ENCODE measurements at regions not wholly inside any gene's neighbourhood (a gene's known extent, or its start where the extent isn't known, plus 50 kb on each side); places are given as distances from the start of the nearest gene placed in this dataset.
A peak's percentile ranks its signal among the peaks of the same experiment; 100 is the strongest.

DNA sequence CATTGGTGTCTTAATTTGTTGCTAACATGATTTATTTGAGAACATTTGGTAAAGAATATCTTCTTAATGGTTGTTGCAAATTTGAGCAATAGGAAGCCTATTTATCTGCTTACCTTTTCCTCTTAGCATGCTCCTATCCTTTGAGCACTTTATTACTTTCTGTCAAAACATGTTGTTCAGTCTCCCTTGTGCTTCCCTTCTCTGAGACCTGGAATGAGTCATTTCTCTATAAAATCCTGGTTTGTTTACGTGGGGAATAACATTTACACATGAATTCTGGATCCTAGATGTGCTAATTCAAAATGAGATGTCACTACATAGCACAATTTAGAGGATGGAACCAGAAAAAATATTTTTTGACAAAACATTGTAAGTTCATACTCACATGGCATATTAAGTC, 844.0 kb upstream of the LRFN5 start:
- intact Hi-C loops (cut with DNase I) = no loop called here
- H3K4me3 ChIP-seq = no peak overlapping the region
- H3K36me3 ChIP-seq = no peaks in the 10 kb centered on the region
- WGBS, 4 donors = 44 to 65% (median 60%) methylated on average over 1 of the region's 1 CpG
- no peak overlapping the region for H3K27ac ChIP-seq
- DNase-seq (no peak), ATAC-seq (no peak)
- TF ChIP-seq POLR2A (IDR thresholded peaks at IDR 0.05) = no peak
- TF ChIP-seq, protein P1, sequence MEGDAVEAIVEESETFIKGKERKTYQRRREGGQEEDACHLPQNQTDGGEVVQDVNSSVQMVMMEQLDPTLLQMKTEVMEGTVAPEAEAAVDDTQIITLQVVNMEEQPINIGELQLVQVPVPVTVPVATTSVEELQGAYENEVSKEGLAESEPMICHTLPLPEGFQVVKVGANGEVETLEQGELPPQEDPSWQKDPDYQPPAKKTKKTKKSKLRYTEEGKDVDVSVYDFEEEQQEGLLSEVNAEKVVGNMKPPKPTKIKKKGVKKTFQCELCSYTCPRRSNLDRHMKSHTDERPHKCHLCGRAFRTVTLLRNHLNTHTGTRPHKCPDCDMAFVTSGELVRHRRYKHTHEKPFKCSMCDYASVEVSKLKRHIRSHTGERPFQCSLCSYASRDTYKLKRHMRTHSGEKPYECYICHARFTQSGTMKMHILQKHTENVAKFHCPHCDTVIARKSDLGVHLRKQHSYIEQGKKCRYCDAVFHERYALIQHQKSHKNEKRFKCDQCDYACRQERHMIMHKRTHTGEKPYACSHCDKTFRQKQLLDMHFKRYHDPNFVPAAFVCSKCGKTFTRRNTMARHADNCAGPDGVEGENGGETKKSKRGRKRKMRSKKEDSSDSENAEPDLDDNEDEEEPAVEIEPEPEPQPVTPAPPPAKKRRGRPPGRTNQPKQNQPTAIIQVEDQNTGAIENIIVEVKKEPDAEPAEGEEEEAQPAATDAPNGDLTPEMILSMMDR (IDR thresholded peaks at IDR 0.05) = no peak
- no peaks in the 10 kb centered on the region for H3K27me3 ChIP-seq
- no peaks in the 10 kb centered on the region for H3K4me1 ChIP-seq
- no peaks in the 10 kb centered on the region for H3K9me3 ChIP-seq

DNA sequence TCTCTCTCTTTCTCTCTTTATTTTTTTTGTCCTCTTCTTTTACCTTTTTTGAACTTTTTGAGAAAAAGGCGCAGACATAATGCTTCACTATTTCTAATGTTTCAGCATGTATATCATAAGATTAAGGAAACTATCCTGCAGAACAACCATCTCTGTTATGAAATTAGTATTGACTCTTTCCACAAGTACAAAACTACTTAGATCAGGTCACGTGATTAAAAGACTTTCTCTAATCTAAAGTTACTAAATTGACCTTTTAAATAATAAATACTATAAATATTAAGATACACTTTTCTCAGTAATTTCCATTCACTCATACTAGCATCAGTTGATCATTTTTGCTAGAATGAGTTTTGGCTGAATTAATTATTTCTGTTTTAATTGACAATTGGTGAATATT, 844.5 kb upstream of the LRFN5 start:
- ATAC-seq (no peak), DNase-seq (no peak)
- Histone ChIP-seq H3K36me3 (no peaks in the 10 kb centered on the region), H3K27me3 (no peaks in the 10 kb centered on the region), H3K27ac (no peak overlapping the region), H3K4me3 (no peak overlapping the region), H3K4me1 (no peaks in the 10 kb centered on the region), H3K9me3 (peaks cover 0 to 3% (median 0%) of the 10 kb centered on the region in 12 donors)
- TF ChIP-seq POLR2A (IDR thresholded peaks at IDR 0.05) = no peak
- TF ChIP-seq, protein P1 (IDR thresholded peaks at IDR 0.05) = no peak
- WGBS, 4 donors = 75 to 81% (median 78%) methylated on average over 2 of the region's 2 CpGs
- intact Hi-C loops (cut with DNase I) = no loop called here

DNA sequence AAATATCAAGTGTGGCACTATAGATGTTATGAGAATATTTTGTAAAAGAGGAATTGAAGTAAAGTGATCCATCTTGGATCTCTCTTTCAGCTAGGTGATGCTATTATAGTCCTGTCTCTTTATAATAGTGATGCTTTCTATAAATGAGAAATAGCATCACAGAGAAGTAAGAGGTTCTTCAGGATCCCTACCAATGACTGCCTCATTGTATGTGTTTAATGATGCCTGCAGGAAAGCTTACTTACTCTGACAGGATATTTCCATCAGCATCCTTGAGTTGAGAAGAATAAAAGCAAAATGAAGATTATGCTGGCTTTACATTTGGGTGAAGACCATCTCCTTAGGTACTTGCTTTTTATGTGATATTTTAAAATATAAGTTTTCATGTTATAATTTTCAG, 846.0 kb upstream of the LRFN5 start:
- Histone ChIP-seq H3K9me3 (peaks cover 0 to 16% (median 0%) of the 10 kb centered on the region in 12 donors), H3K4me3 (no peak overlapping the region), H3K4me1 (no peaks in the 10 kb centered on the region), H3K27ac (no peak overlapping the region), H3K36me3 (no peaks in the 10 kb centered on the region), H3K27me3 (no peaks in the 10 kb centered on the region)
- ATAC-seq (no peak), DNase-seq (no peak)
- TF ChIP-seq, protein P1 (IDR thresholded peaks at IDR 0.05) = no peak
- no peak for TF ChIP-seq POLR2A (IDR thresholded peaks at IDR 0.05)
- intact Hi-C loops (cut with DNase I) = no loop called here

DNA sequence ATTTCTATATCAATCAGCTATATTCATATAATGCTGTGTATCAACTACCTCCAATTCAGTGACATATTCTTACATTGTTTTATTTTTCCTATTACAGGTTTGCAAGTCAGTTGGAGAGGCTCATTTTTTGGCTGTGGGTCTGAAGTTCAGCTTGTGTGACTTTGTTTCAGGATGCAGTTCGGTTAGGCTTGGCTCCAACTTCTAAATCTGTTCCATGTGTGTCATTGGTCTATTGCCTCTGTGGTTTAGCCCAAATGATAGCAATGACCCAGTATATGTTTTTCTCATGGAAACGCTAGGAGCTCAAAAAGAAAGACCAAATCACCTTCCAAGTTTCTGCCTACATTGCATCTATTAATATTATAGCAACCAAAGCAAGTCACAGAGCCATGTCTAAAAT, 848.6 kb upstream of the LRFN5 start:
- WGBS, 4 donors = 61 to 70% (median 64%) methylated on average over 2 of the region's 2 CpGs
- Histone ChIP-seq H3K27ac (no peak overlapping the region), H3K36me3 (no peaks in the 10 kb centered on the region), H3K9me3 (peaks cover 0 to 22% (median 11%) of the 10 kb centered on the region in 12 donors), H3K4me1 (no peaks in the 10 kb centered on the region), H3K27me3 (no peaks in the 10 kb centered on the region), H3K4me3 (no peak overlapping the region)
- DNase-seq = peak in 1 of 5 donors; percentile 5
- TF ChIP-seq, protein P1 (IDR thresholded peaks at IDR 0.05) = no peak
- no peak for TF ChIP-seq POLR2A (IDR thresholded peaks at IDR 0.05)
- intact Hi-C loops (cut with DNase I) = no loop called here
- no peak for ATAC-seq
